Muscle layer of duodenum (tissue), 2 donors: ENCODE measurements at regions not wholly inside any gene's neighbourhood (a gene's known extent, or its start where the extent isn't known, plus 50 kb on each side); places are given as distances from the start of the nearest gene placed in this dataset.

ENCODE experiments used
- H3K27ac ChIP-seq: one replicate; pipeline ENCODE4 v1.7.0; 2013; ENCODE audit warnings: mild to moderate bottlenecking, low read length
- H3K27me3 ChIP-seq: one replicate; pipeline ENCODE4 v1.7.0; 2013; ENCODE audit warnings: low read depth, mild to moderate bottlenecking, control low read depth, low read length
- H3K36me3 ChIP-seq, 2 donors: one replicate each; pipeline ENCODE4 v1.7.0; 2013; ENCODE audit warnings: low read length in 2 of 2, control low read depth in 1 of 2, mild to moderate bottlenecking in 1 of 2; ENCODE audit not compliant: insufficient read depth in 2 of 2, control insufficient read depth in 1 of 2
- H3K4me1 ChIP-seq, 2 donors: one replicate each; pipeline ENCODE4 v1.7.0; 2013; ENCODE audit warnings: low read length in 2 of 2, mild to moderate bottlenecking in 2 of 2, control low read depth in 1 of 2, moderate library complexity in 1 of 2; ENCODE audit not compliant: insufficient read depth in 2 of 2, control insufficient read depth in 1 of 2
- H3K4me3 ChIP-seq, 2 donors: one replicate each; pipeline ENCODE4 v1.7.0; 2013; ENCODE audit warnings: low read length in 2 of 2, low read depth in 1 of 2, mild to moderate bottlenecking in 1 of 2
- H3K9me3 ChIP-seq, 2 donors: one replicate each; pipeline ENCODE4 v1.7.0; 2013; ENCODE audit warnings: low read length in 2 of 2, control low read depth in 1 of 2, mild to moderate bottlenecking in 1 of 2; ENCODE audit not compliant: control insufficient read depth in 1 of 2
- donor health status: healthy.

GRCh38 chr7:7060828-7061599, 121.3 kb upstream of the C1GALT1 start:
- H3K9me3 ChIP-seq = peaks cover 0 to under 1% of the 10 kb centered on the region in 2 donors
- H3K36me3 ChIP-seq = no peaks in the 10 kb centered on the region
- H3K27ac ChIP-seq = no peak overlapping the region
- H3K4me3 ChIP-seq = no peak overlapping the region
- no peaks in the 10 kb centered on the region for H3K27me3 ChIP-seq
- H3K4me1 ChIP-seq = no peaks in the 10 kb centered on the region

GRCh38 chr7:7077945-7078344, 104.4 kb upstream of the C1GALT1 start:
- H3K27ac ChIP-seq = no peak overlapping the region
- no peak overlapping the region for H3K4me3 ChIP-seq
- H3K4me1 ChIP-seq = no peaks in the 10 kb centered on the region
- H3K9me3 ChIP-seq = peaks cover 0 to 4% of the 10 kb centered on the region in 2 donors
- H3K36me3 ChIP-seq = no peaks in the 10 kb centered on the region
- no peaks in the 10 kb centered on the region for H3K27me3 ChIP-seq

GRCh38 chr7:7080802-7081201, 101.5 kb upstream of the C1GALT1 start:
- Histone ChIP-seq H3K27ac (no peak overlapping the region), H3K27me3 (no peaks in the 10 kb centered on the region), H3K9me3 (no peaks in the 10 kb centered on the region), H3K4me1 (no peaks in the 10 kb centered on the region), H3K4me3 (no peak overlapping the region), H3K36me3 (no peaks in the 10 kb centered on the region)

- Histone ChIP-seq H3K36me3 (no peaks in the 10 kb centered on the region), H3K9me3 (no peaks in the 10 kb centered on the region), H3K4me3 (no peak overlapping the region), H3K27ac (no peak overlapping the region), H3K4me1 (peaks cover 0 to 3% of the 10 kb centered on the region in 2 donors), H3K27me3 (no peaks in the 10 kb centered on the region)
Observed at GRCh38 chr7:7090460-7090859, 91.9 kb upstream of the C1GALT1 start.

GRCh38 chr7:7098280-7098818, 84.0 kb upstream of the C1GALT1 start:
- Histone ChIP-seq H3K36me3 (no peaks in the 10 kb centered on the region), H3K27me3 (no peaks in the 10 kb centered on the region), H3K4me1 (peaks cover 11 to 14% of the 10 kb centered on the region in 2 donors), H3K27ac (no peak overlapping the region), H3K4me3 (no peak overlapping the region), H3K9me3 (no peaks in the 10 kb centered on the region)

GRCh38 chr7:7099584-7100014, 82.7 kb upstream of the C1GALT1 start:
- no peaks in the 10 kb centered on the region for H3K36me3 ChIP-seq
- H3K4me1 ChIP-seq = peaks cover 11 to 14% of the 10 kb centered on the region in 2 donors
- no peak overlapping the region for H3K27ac ChIP-seq
- no peaks in the 10 kb centered on the region for H3K27me3 ChIP-seq
- H3K9me3 ChIP-seq = no peaks in the 10 kb centered on the region
- H3K4me3 ChIP-seq = no peak overlapping the region

GRCh38 chr7:7100432-7100849, 81.9 kb upstream of the C1GALT1 start:
- H3K9me3 ChIP-seq = no peaks in the 10 kb centered on the region
- no peak overlapping the region for H3K4me3 ChIP-seq
- H3K27ac ChIP-seq = no peak overlapping the region
- no peaks in the 10 kb centered on the region for H3K36me3 ChIP-seq
- H3K27me3 ChIP-seq = no peaks in the 10 kb centered on the region
- H3K4me1 ChIP-seq = peaks cover 10 to 11% of the 10 kb centered on the region in 2 donors

GRCh38 chr7:7102906-7103305, 79.4 kb upstream of the C1GALT1 start:
- Histone ChIP-seq H3K4me3 (peak overlapping the region in 1 of 2 donors; percentile 21), H3K27ac (no peak overlapping the region), H3K4me1 (peaks cover 10 to 11% of the 10 kb centered on the region in 2 donors), H3K27me3 (no peaks in the 10 kb centered on the region), H3K36me3 (no peaks in the 10 kb centered on the region), H3K9me3 (no peaks in the 10 kb centered on the region)

GRCh38 chr7:7103343-7104313, 78.7 kb upstream of the C1GALT1 start:
- peaks cover 10 to 11% of the 10 kb centered on the region in 2 donors for H3K4me1 ChIP-seq
- H3K27ac ChIP-seq = no peak overlapping the region
- H3K4me3 ChIP-seq = peak overlapping the region in 1 of 2 donors; percentile 21
- no peaks in the 10 kb centered on the region for H3K9me3 ChIP-seq
- H3K27me3 ChIP-seq = no peaks in the 10 kb centered on the region
- no peaks in the 10 kb centered on the region for H3K36me3 ChIP-seq

- Histone ChIP-seq H3K4me1 (peaks cover 8 to 10% of the 10 kb centered on the region in 2 donors), H3K27ac (no peak overlapping the region), H3K4me3 (no peak overlapping the region), H3K36me3 (no peaks in the 10 kb centered on the region), H3K9me3 (no peaks in the 10 kb centered on the region), H3K27me3 (no peaks in the 10 kb centered on the region)
Observed at GRCh38 chr7:7104314-7104698, 78.0 kb upstream of the C1GALT1 start.

GRCh38 chr7:7104971-7105370, 77.4 kb upstream of the C1GALT1 start:
- no peak overlapping the region for H3K27ac ChIP-seq
- no peak overlapping the region for H3K4me3 ChIP-seq
- H3K4me1 ChIP-seq = peaks cover 2 to 3% of the 10 kb centered on the region in 2 donors
- no peaks in the 10 kb centered on the region for H3K9me3 ChIP-seq
- H3K27me3 ChIP-seq = no peaks in the 10 kb centered on the region
- H3K36me3 ChIP-seq = no peaks in the 10 kb centered on the region
